Mesendoderm (in vitro differentiated cells): ENCODE measurements at regions not wholly inside any gene's neighbourhood (a gene's known extent, or its start where the extent isn't known, plus 50 kb on each side); places are given as distances from the start of the nearest gene placed in this dataset.

Experiments used
- DNase-seq: peaks from one replicate; pipeline ENCODE4 v3.0.0; 2013
- H2AK5ac ChIP-seq: 2 replicates; pipeline ENCODE4 v1.6.1; 2013; ENCODE audit warnings: low read length, inconsistent platforms
- H2BK120ac ChIP-seq: 2 replicates; pipeline ENCODE4 v1.6.1; 2013; ENCODE audit warnings: low read depth, mild to moderate bottlenecking, low read length, moderate library complexity, mixed read lengths
- H2BK15ac ChIP-seq: replicated peaks from 2 replicates; pipeline ENCODE4 v1.6.1; 2013; ENCODE audit warnings: low read depth, mild to moderate bottlenecking, moderate library complexity
- H2BK5ac ChIP-seq: 2 replicates; pipeline ENCODE4 v1.6.1; 2013; ENCODE audit warnings: low read length, inconsistent platforms
- H3K18ac ChIP-seq: 2 replicates; pipeline ENCODE4 v1.6.1; 2013; ENCODE audit warnings: mild to moderate bottlenecking, low read length, mixed read lengths
- H3K23ac ChIP-seq: one replicate; pipeline ENCODE4 v1.6.1; 2013; ENCODE audit warnings: low read length
- H3K27ac ChIP-seq: 2 replicates; pipeline ENCODE4 v1.5.1; 2013; ENCODE audit warnings: low read depth, mild to moderate bottlenecking, inconsistent platforms, low read length, moderate library complexity
- H3K27me3 ChIP-seq: 2 replicates; pipeline ENCODE4 v1.6.1; 2013; ENCODE audit warnings: low read length, control low read depth, mild to moderate bottlenecking, inconsistent platforms; ENCODE audit not compliant: insufficient read depth, poor library complexity
- H3K36me3 ChIP-seq: 2 replicates; pipeline ENCODE4 v1.6.1; 2013; ENCODE audit warnings: low read length, inconsistent platforms; ENCODE audit not compliant: control insufficient read depth, insufficient read depth
- H3K4ac ChIP-seq: one replicate; pipeline ENCODE4 v1.6.1; 2013; ENCODE audit warnings: low read depth, mild to moderate bottlenecking, low read length, moderate library complexity
- H3K4me1 ChIP-seq: 2 replicates; pipeline ENCODE4 v1.6.1; 2013; ENCODE audit warnings: low read depth, low read length, inconsistent platforms; ENCODE audit not compliant: control insufficient read depth
- H3K4me2 ChIP-seq: 2 replicates; pipeline ENCODE4 v1.6.1; 2013; ENCODE audit warnings: low read length
- H3K4me3 ChIP-seq: 2 replicates; pipeline ENCODE4 v1.5.1; 2013; ENCODE audit warnings: mild to moderate bottlenecking, low read length
- H3K56ac ChIP-seq: one replicate; pipeline ENCODE4 v1.6.1; 2013; ENCODE audit warnings: low read length
- H3K79me1 ChIP-seq: 2 replicates; pipeline ENCODE4 v1.6.1; 2013; ENCODE audit warnings: low read length, inconsistent platforms
- H3K79me2 ChIP-seq: 2 replicates; pipeline ENCODE4 v1.6.1; 2013; ENCODE audit warnings: mild to moderate bottlenecking, low read length; ENCODE audit not compliant: control insufficient read depth, insufficient read depth
- H3K9ac ChIP-seq: 2 replicates; pipeline ENCODE4 v1.6.1; 2013; ENCODE audit warnings: low read length, inconsistent platforms
- H4K5ac ChIP-seq: one replicate; pipeline ENCODE4 v1.6.1; 2013; ENCODE audit warnings: low read length
- H4K8ac ChIP-seq: one replicate; pipeline ENCODE4 v1.6.1; 2013; ENCODE audit warnings: low read depth, mild to moderate bottlenecking, control low read depth, low read length, moderate library complexity
- WGBS: extraction: QIAGEN DNeasy Blood & Tissue Kit; methylation state at CpG from one replicate; pipeline ENCODE4 v1.1.7; 2013; ENCODE audit warnings: low lambda C conversion rate, missing lambda C conversion rate; ENCODE audit not compliant: insufficient coverage; ENCODE audit errors: extremely low coverage; 5-methylcytosine and 5-hydroxymethylcytosine counted together

DNA sequence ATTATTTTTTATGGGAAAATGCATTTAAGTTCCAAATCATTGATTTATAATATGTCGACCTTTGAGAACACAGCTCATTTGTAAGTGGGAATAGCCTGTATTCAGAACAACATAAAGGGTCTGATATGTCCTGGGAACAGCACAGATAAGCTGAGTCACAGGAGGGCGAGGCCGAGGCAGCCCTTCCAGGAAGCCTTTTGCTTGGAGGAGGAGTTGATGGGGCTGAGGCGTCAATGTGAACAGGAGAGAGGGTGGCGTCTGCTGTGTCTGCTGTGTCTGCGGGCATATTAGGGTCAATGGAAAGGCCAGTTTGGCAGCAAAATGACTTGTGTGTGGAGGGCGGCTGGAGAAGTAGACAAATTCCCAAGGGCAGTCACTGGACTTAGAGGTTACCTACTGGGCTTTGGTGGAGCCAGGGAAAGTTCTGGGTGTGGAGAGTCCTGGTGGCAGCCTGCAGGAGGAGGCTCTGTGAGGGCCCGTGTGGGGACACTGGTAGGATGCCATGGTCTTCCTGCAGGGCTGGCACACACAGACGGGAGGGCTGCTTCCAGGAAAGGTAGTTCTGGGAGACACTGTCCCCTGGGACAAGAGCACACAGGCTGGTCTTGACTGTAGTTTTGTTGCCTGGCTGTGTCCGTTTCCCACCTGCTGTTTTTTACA, 128.1 kb downstream of the GLI2 start:
- Histone ChIP-seq H3K18ac (no peak overlapping the region), H3K4me1 (peaks cover 13% of the 10 kb centered on the region), H3K27me3 (no peaks in the 10 kb centered on the region), H2BK120ac (no peak overlapping the region), H4K5ac (no peak overlapping the region), H2BK5ac (no peak overlapping the region), H3K27ac (no peak overlapping the region), H3K79me1 (peaks cover 22% of the 10 kb centered on the region), H2AK5ac (peak overlapping the region; percentile 43), H3K4me2 (no peak overlapping the region), H4K8ac (no peak overlapping the region), H3K23ac (no peak overlapping the region), H3K56ac (peak overlapping the region; percentile 54), H2BK15ac (no peak overlapping the region), H3K4me3 (no peak overlapping the region), H3K79me2 (peaks cover 1% of the 10 kb centered on the region), H3K9ac (no peak overlapping the region), H3K36me3 (no peaks in the 10 kb centered on the region), H3K4ac (no peak overlapping the region)
- DNase-seq = peak; percentile 61
- no CpG with 5 or more reads among the region's 10 CpGs for WGBS

GRCh38 chr2:120864981-120865380, 129.3 kb downstream of the GLI2 start:
- Histone ChIP-seq H4K5ac (no peak overlapping the region), H2BK15ac (no peak overlapping the region), H3K4me3 (no peak overlapping the region), H3K36me3 (no peaks in the 10 kb centered on the region), H3K79me2 (no peaks in the 10 kb centered on the region), H2BK5ac (no peak overlapping the region), H3K79me1 (peaks cover 20% of the 10 kb centered on the region), H3K4me2 (no peak overlapping the region), H3K4me1 (peaks cover 11% of the 10 kb centered on the region), H3K4ac (no peak overlapping the region), H3K56ac (no peak overlapping the region), H4K8ac (no peak overlapping the region), H3K9ac (no peak overlapping the region), H2BK120ac (no peak overlapping the region), H2AK5ac (no peak overlapping the region), H3K23ac (no peak overlapping the region), H3K27ac (no peak overlapping the region), H3K27me3 (no peaks in the 10 kb centered on the region), H3K18ac (no peak overlapping the region)
- DNase-seq = no peak
- no CpG with 5 or more reads among the region's 11 CpGs for WGBS

DNA sequence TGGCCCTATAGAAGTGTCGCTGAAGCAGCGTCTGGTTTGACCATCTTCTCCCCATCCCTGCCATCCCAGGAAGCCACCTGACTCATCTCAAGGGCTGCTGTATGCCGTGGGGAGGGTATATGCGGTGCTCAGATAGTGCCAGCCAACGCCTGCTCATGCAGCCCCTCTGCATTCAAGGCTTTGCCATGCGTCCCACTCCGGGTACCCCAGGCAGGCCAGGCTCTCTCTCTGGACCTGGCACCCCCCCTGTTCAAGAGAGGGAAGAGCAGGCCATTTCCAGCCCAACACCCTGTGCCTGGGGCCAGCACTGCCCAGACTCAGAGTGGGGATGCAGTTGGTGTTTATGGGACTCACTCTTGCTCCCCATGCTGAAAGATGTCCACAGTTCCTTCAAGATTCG, 130.0 kb downstream of the GLI2 start:
- H4K8ac ChIP-seq = no peak overlapping the region
- no CpG with 5 or more reads among the region's 8 CpGs for WGBS
- no peak overlapping the region for H3K4ac ChIP-seq
- no peak overlapping the region for H4K5ac ChIP-seq
- H3K27me3 ChIP-seq = no peaks in the 10 kb centered on the region
- no peaks in the 10 kb centered on the region for H3K79me2 ChIP-seq
- no peak overlapping the region for H3K9ac ChIP-seq
- no peak overlapping the region for H3K23ac ChIP-seq
- H3K27ac ChIP-seq = no peak overlapping the region
- no peak overlapping the region for H3K18ac ChIP-seq
- H3K79me1 ChIP-seq = peaks cover 18% of the 10 kb centered on the region
- H3K56ac ChIP-seq = no peak overlapping the region
- H2AK5ac ChIP-seq = no peak overlapping the region
- H2BK15ac ChIP-seq = no peak overlapping the region
- H3K4me2 ChIP-seq = no peak overlapping the region
- no peak overlapping the region for H3K4me3 ChIP-seq
- no peaks in the 10 kb centered on the region for H3K36me3 ChIP-seq
- no peak overlapping the region for H2BK120ac ChIP-seq
- peaks cover 11% of the 10 kb centered on the region for H3K4me1 ChIP-seq
- no peak for DNase-seq
- no peak overlapping the region for H2BK5ac ChIP-seq

DNA sequence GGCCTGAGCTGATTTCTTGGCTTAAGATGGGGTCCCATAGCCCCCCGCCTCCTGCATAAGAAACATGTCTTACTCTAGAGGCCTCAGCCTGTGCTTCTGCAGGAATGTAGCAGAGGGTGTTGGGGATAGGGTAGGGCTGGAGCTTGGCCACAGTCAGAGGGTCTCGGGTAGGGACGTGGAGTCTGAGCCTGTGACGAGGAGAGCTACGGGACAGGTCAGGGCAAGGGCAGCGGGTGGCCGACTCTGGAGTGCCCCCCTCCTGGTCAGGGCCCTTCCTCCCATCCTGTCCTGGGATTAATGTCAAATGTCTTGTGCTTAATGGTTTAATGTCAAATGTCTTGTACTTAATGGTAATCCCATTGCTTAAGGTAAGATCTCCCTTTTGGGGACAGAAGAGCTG, 130.4 kb downstream of the GLI2 start:
- Histone ChIP-seq H3K36me3 (no peaks in the 10 kb centered on the region), H4K8ac (no peak overlapping the region), H3K56ac (no peak overlapping the region), H3K9ac (no peak overlapping the region), H3K27ac (no peak overlapping the region), H3K4me3 (no peak overlapping the region), H3K4me1 (peaks cover 11% of the 10 kb centered on the region), H3K79me2 (no peaks in the 10 kb centered on the region), H2BK120ac (no peak overlapping the region), H2BK5ac (no peak overlapping the region), H3K79me1 (peaks cover 16% of the 10 kb centered on the region), H2BK15ac (no peak overlapping the region), H2AK5ac (no peak overlapping the region), H3K18ac (no peak overlapping the region), H3K27me3 (no peaks in the 10 kb centered on the region), H3K23ac (no peak overlapping the region), H3K4me2 (no peak overlapping the region), H3K4ac (no peak overlapping the region), H4K5ac (no peak overlapping the region)
- DNase-seq = no peak
- no CpG with 5 or more reads among the region's 7 CpGs for WGBS

- Histone ChIP-seq H3K79me2 (no peaks in the 10 kb centered on the region), H3K36me3 (no peaks in the 10 kb centered on the region), H3K56ac (no peak overlapping the region), H2BK120ac (no peak overlapping the region), H3K27ac (no peak overlapping the region), H3K9ac (no peak overlapping the region), H3K4ac (no peak overlapping the region), H2BK15ac (no peak overlapping the region), H3K18ac (no peak overlapping the region), H3K23ac (no peak overlapping the region), H4K8ac (no peak overlapping the region), H2BK5ac (no peak overlapping the region), H4K5ac (no peak overlapping the region), H3K4me1 (peaks cover 11% of the 10 kb centered on the region), H3K79me1 (peaks cover 17% of the 10 kb centered on the region), H3K4me2 (no peak overlapping the region), H3K27me3 (no peaks in the 10 kb centered on the region), H3K4me3 (no peak overlapping the region), H2AK5ac (no peak overlapping the region)
- DNase-seq = no peak
- no CpG with 5 or more reads among the region's 14 CpGs for WGBS
Observed at GRCh38 chr2:120866483-120867140, 130.9 kb downstream of the GLI2 start.
